WI38 (cell line): ENCODE measurements at regions not wholly inside any gene's neighbourhood (a gene's known extent, or its start where the extent isn't known, plus 50 kb on each side); places are given as distances from the start of the nearest gene placed in this dataset.

Source experiments
- H3K4me3 ChIP-seq: 2 replicates; pipeline ENCODE4 v1.5.1; 2011; ENCODE audit warnings: low read depth, mild to moderate bottlenecking, control low read depth, low read length
- CTCF ChIP-seq: IDR thresholded peaks from 2 replicates; pipeline ENCODE4 v1.5.1; 2012; ENCODE audit warnings: low read depth, mild to moderate bottlenecking, control low read depth, low read length

- TF ChIP-seq CTCF = no peak
- no peak overlapping the region for H3K4me3 ChIP-seq
Observed at GRCh38 chr18:41545091-41545888, 409.7 kb upstream of the PIK3C3 start.

DNA sequence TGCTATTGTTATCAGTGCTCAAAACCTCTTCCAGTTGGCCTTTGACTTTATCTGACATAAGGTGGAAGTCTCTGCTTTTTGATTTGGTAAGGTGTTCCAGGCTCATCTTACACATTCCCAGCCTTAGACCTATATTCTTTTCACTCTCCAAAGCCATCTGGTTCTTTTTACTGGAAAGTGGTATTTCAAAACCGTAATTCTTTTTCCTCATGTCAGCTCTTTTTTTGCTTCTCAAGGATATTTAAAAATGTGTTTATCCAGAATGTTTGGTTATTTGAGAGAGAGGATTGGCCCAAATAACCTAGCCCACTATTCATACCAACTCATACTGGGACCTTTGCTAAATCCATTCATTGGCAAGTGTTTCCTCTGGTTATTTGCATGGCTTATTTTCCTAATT is 411.2 kb upstream of the PIK3C3 start:
- H3K4me3 ChIP-seq = no peak overlapping the region
- TF ChIP-seq CTCF = no peak

DNA sequence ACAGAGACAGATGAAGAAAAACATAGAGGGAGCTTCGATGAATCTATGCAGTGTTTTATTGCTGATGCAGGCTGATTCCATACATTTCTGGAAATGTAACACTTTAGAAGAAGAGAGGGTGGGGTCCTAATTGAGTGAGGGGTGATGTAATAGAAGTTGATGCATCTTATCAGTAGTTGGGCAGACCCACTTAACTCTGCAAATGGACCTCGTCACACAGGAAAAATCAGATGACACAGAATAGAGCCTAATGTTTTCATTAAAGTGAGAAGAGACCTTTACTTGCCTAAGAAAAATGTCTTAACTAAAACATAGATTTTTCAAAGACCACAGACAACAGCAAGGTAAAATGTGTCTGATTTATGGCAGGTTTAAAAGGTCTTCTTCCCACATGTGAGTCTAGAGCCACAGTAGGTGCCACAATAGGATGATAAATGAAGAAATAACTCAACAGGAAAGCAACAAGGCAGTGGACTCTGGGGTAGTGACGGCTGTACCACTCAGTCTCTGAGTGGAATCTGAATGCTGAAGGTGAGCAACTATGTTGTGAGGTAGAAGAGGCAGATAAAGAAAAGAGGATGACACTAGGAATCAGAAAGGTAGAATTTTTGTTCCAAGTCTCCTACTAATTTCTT is 414.7 kb upstream of the PIK3C3 start:
- no peak for TF ChIP-seq CTCF
- H3K4me3 ChIP-seq = no peak overlapping the region

DNA sequence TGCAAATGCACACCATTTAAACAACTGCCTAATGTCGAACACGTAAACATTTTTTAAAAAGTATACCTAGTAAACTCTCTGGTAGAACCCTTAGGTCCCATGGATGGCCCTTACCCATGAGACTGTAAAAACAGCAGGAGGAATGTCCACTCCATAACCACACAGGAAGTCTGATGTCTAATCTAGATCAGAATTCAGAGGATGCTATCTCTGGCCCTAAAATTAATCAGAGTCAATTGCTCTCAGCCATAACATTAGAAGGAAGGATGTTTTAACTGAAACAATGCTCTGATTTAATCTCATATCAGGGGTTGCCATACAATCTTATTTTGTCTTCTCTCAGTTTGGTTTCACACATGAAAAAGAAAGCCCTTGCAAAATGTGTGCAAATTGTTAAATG is 416.3 kb upstream of the PIK3C3 start:
- no peak overlapping the region for H3K4me3 ChIP-seq
- no peak for TF ChIP-seq CTCF

- H3K4me3 ChIP-seq = no peak overlapping the region
- TF ChIP-seq CTCF = no peak
Observed at GRCh38 chr18:41537666-41538065, 417.4 kb upstream of the PIK3C3 start.

DNA sequence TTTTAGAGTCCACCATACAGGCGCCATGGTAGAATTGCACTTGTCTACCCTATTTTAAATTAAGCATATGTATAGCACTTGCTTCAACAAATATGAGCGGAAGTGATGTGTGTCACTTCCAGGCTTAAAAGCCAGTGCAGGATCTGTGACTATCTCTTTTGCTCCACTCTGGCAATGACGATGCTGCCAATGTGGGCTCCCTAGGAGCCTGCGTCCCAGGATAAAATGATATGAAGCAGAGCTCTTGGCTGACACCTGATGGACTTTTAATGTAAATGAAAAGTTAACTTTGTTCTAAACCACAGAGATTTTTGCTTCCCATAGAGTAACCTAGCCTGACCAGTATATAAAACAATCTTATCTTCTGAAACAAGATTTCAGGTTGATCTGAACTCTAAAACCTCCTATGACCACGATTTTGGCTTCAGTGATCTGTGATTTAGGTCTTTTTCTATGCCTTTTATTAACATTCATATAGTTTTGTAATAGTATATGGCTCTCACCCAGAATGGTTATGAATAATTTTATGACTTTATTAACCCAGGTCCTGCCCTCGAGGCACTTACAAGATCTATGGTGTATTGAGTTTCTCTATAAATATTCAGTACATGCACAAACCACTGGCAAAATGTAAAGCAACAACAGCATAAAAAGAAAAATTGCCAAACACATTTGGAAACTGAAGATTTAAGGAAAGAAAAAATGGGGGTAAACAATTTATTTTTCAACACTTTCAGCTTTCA is 422.5 kb upstream of the PIK3C3 start:
- TF ChIP-seq CTCF = no peak

DNA sequence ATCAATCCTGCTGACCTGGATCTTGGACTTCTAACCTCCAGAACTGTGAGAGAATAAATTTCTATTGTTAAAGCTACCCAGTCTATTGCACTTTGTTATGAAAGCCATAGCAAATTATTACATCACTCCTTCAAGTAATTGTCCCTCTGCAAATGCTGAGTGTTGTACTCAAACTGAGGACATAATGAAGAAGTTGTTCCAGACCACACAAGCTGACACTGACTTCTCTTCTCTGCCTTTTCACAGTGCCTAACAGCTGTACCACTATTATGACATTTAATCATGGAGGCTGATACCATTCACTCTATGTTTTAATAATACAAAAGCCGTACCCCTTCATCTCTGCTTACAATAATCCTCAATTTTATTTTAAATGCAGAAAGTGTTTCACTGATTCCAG is 424.1 kb upstream of the PIK3C3 start:
- TF ChIP-seq CTCF = no peak
- H3K4me3 ChIP-seq = no peak overlapping the region

More for the DNA sequence above, 422.5 kb upstream of the PIK3C3 start:
- no peak overlapping the region for H3K4me3 ChIP-seq
